ENCODE measurements at regions not wholly inside any gene's neighbourhood (a gene's known extent, or its start where the extent isn't known, plus 50 kb on each side); places are given as distances from the start of the nearest gene placed in this dataset.

GRCh38 chr21:39040494-39041110, 142.6 kb downstream of the PSMG1 start:
- TF ChIP-seq EZH2 (IDR thresholded peaks at IDR 0.05; ENCODE audit: insufficient read depth, poor library complexity, severe bottlenecking) = no peak
- no peak for TF ChIP-seq EZH2phosphoT487 (IDR thresholded peaks at IDR 0.05; ENCODE audit: insufficient read depth, low read depth)

All from GM23248 (cell line).